ENCODE measurements at regions not wholly inside any gene's neighbourhood (a gene's known extent, or its start where the extent isn't known, plus 50 kb on each side); places are given as distances from the start of the nearest gene placed in this dataset.
"Not testable (repeated sequence)": the region's sequence is repeated elsewhere in the genome, so short reads cannot be mapped to it uniquely, and the experiment has no call there.

GRCh38 chrX:73979551-73980131, 127.1 kb upstream of the XIST start:
- no peaks in the 10 kb centered on the region; the same call in 1 of the 2 replicates for H3K36me3 ChIP-seq (ENCODE audit: insufficient read depth, low read length)
- H3K9ac ChIP-seq (ENCODE audit: low read depth, low read length), result no peak overlapping the region
- H4K20me1 ChIP-seq (ENCODE audit: insufficient read depth, low read length), result peaks cover 3% of the 10 kb centered on the region; the same call in 1 of the 2 replicates

GRCh38 chrX:73977542-73978169, 125.1 kb upstream of the XIST start:
- Histone ChIP-seq H3K36me3 (ENCODE audit: insufficient read depth, low read length) (peaks cover 3% of the 10 kb centered on the region; the same call in 1 of the 2 replicates), H3K4me1 (ENCODE audit: insufficient read depth, low read length) (peaks cover 3% of the 10 kb centered on the region), H3K4me2 (ENCODE audit: insufficient read depth, low read length) (no peak overlapping the region), H3K79me2 (ENCODE audit: insufficient read depth, low read length) (peaks cover 85% of the 10 kb centered on the region), H3K27me3 (ENCODE audit: insufficient read depth, low read length, poor library complexity) (no peaks in the 10 kb centered on the region), H3K9ac (ENCODE audit: low read depth, low read length) (no peak overlapping the region), H4K20me1 (ENCODE audit: insufficient read depth, low read length) (peaks cover 3% of the 10 kb centered on the region; the same call in 1 of the 2 replicates), H3K27ac (ENCODE audit: low read length) (no peak overlapping the region), H2AFZ (ENCODE audit: low read depth, low read length) (no peak overlapping the region), H3K9me3 (ENCODE audit: insufficient read depth, low read length, severe bottlenecking) (no peaks in the 10 kb centered on the region), H3K4me3 (ENCODE audit: low read depth in 1 of 2, low read length in 2 of 2) (no peak overlapping the region)
- ATAC-seq (ENCODE audit: insufficient read depth, low read depth), result peak; percentile 82
- no peak for TF ChIP-seq CTCF (IDR thresholded peaks at IDR 0.05; ENCODE audit: borderline replicate concordance, extremely low read depth, low read length, poor library complexity, severe bottlenecking)
- DNase-seq, result no peak

More at GRCh38 chrX:73979551-73980131, 127.1 kb upstream of the XIST start:
- peaks cover 87% of the 10 kb centered on the region for H3K79me2 ChIP-seq (ENCODE audit: insufficient read depth, low read length)
- H3K9me3 ChIP-seq (ENCODE audit: insufficient read depth, low read length, severe bottlenecking), result no peaks in the 10 kb centered on the region
- TF ChIP-seq EZH2 (IDR thresholded peaks at IDR 0.05; ENCODE audit: borderline replicate concordance, low read depth, low read length, severe bottlenecking) (no peak), CTCF (IDR thresholded peaks at IDR 0.05; ENCODE audit: borderline replicate concordance, extremely low read depth, low read length, poor library complexity, severe bottlenecking) (no peak)
- H3K4me2 ChIP-seq (ENCODE audit: insufficient read depth, low read length), result no peak overlapping the region
- no peaks in the 10 kb centered on the region for H3K27me3 ChIP-seq (ENCODE audit: insufficient read depth, low read length, poor library complexity)
- H3K4me3 ChIP-seq (ENCODE audit: low read depth in 1 of 2, low read length in 2 of 2), result no peak overlapping the region
- DNase-seq (no peak), ATAC-seq (ENCODE audit: insufficient read depth, low read depth) (no peak)
- no peak overlapping the region for H3K27ac ChIP-seq (ENCODE audit: low read length)
- peaks cover 3% of the 10 kb centered on the region for H3K4me1 ChIP-seq (ENCODE audit: insufficient read depth, low read length)
- H2AFZ ChIP-seq (ENCODE audit: low read depth, low read length), result no peak overlapping the region

- Histone ChIP-seq H3K36me3 (ENCODE audit: insufficient read depth, low read length) (peaks cover 27% of the 10 kb centered on the region), H4K20me1 (ENCODE audit: insufficient read depth, low read length) (peaks cover 30% of the 10 kb centered on the region; the same call in 1 of the 2 replicates)
Measured at GRCh38 chrX:73967461-73967860, 114.9 kb upstream of the XIST start.

GRCh38 chrX:73965833-73966232, 113.3 kb upstream of the XIST start:
- H4K20me1 ChIP-seq (ENCODE audit: insufficient read depth, low read length), result peaks cover 32% of the 10 kb centered on the region; the same call in 1 of the 2 replicates
- H3K9me3 ChIP-seq (ENCODE audit: insufficient read depth, low read length, severe bottlenecking), result no peaks in the 10 kb centered on the region
- ATAC-seq (ENCODE audit: insufficient read depth, low read depth) (no peak), DNase-seq (no peak)
- TF ChIP-seq EZH2 (IDR thresholded peaks at IDR 0.05; ENCODE audit: borderline replicate concordance, low read depth, low read length, severe bottlenecking) (no peak), CTCF (IDR thresholded peaks at IDR 0.05; ENCODE audit: borderline replicate concordance, extremely low read depth, low read length, poor library complexity, severe bottlenecking) (no peak)
- no peak overlapping the region for H3K4me2 ChIP-seq (ENCODE audit: insufficient read depth, low read length)
- H3K27me3 ChIP-seq (ENCODE audit: insufficient read depth, low read length, poor library complexity), result no peaks in the 10 kb centered on the region
- no peak overlapping the region for H3K4me3 ChIP-seq (ENCODE audit: low read depth in 1 of 2, low read length in 2 of 2)
- H3K9ac ChIP-seq (ENCODE audit: low read depth, low read length), result no peak overlapping the region
- peaks cover 87% of the 10 kb centered on the region for H3K79me2 ChIP-seq (ENCODE audit: insufficient read depth, low read length)
- H3K27ac ChIP-seq (ENCODE audit: low read length), result no peak overlapping the region
- H3K36me3 ChIP-seq (ENCODE audit: insufficient read depth, low read length), result peaks cover 27% of the 10 kb centered on the region
- no peaks in the 10 kb centered on the region for H3K4me1 ChIP-seq (ENCODE audit: insufficient read depth, low read length)
- H2AFZ ChIP-seq (ENCODE audit: low read depth, low read length), result no peak overlapping the region

More at GRCh38 chrX:73967461-73967860, 114.9 kb upstream of the XIST start:
- not testable (repeated sequence) for DNase-seq; H3K9me3 ChIP-seq (ENCODE audit: insufficient read depth, low read length, severe bottlenecking); H3K4me2 ChIP-seq (ENCODE audit: insufficient read depth, low read length); ATAC-seq (ENCODE audit: insufficient read depth, low read depth); H3K27me3 ChIP-seq (ENCODE audit: insufficient read depth, low read length, poor library complexity); H3K4me3 ChIP-seq (ENCODE audit: low read depth in 1 of 2, low read length in 2 of 2); H2AFZ ChIP-seq (ENCODE audit: low read depth, low read length); H3K9ac ChIP-seq (ENCODE audit: low read depth, low read length); H3K4me1 ChIP-seq (ENCODE audit: insufficient read depth, low read length); H3K27ac ChIP-seq (ENCODE audit: low read length)
- peaks cover 88% of the 10 kb centered on the region for H3K79me2 ChIP-seq (ENCODE audit: insufficient read depth, low read length)
